GM21390 (cell line): ENCODE measurements at regions not wholly inside any gene's neighbourhood (a gene's known extent, or its start where the extent isn't known, plus 50 kb on each side); places are given as distances from the start of the nearest gene placed in this dataset.
"Not testable (repeated sequence)": the region's sequence is repeated elsewhere in the genome, so short reads cannot be mapped to it uniquely, and the experiment has no call there.

Experiments
- ATAC-seq: cut with Tn5 transposase; IDR thresholded peaks from one replicate; pipeline ENCODE4 v1.9.1; 2021; ENCODE audit not compliant: unreplicated experiment

- ATAC-seq, result no peak
These were observed 107.7 kb downstream of the SEPTIN7 start for GRCh38 chr7:35908331-35909216.

- ATAC-seq, result no peak
These were observed 109.1 kb downstream of the SEPTIN7 start for GRCh38 chr7:35909870-35910357.

- ATAC-seq, result not testable (repeated sequence)
These were observed 109.8 kb downstream of the SEPTIN7 start for GRCh38 chr7:35910621-35911020.

- ATAC-seq, result not testable (repeated sequence)
These were observed 112.5 kb downstream of the SEPTIN7 start for GRCh38 chr7:35913350-35913749.

- ATAC-seq, result not testable (repeated sequence)
These were observed 113.4 kb downstream of the SEPTIN7 start for GRCh38 chr7:35914214-35914613.

GRCh38 chr7:35915247-35915955 lies 114.5 kb downstream of the SEPTIN7 start:
- not testable (repeated sequence) for ATAC-seq

GRCh38 chr7:35918217-35918616 lies 117.4 kb downstream of the SEPTIN7 start:
- ATAC-seq, result not testable (repeated sequence)

GRCh38 chr7:35919607-35920006 lies 118.8 kb downstream of the SEPTIN7 start:
- not testable (repeated sequence) for ATAC-seq

GRCh38 chr7:35921338-35921737 lies 120.5 kb downstream of the SEPTIN7 start:
- ATAC-seq, result not testable (repeated sequence)

GRCh38 chr7:35924668-35925067 lies 123.8 kb downstream of the SEPTIN7 start:
- not testable (repeated sequence) for ATAC-seq

- not testable (repeated sequence) for ATAC-seq
These were observed 126.1 kb downstream of the SEPTIN7 start for GRCh38 chr7:35926966-35927365.

GRCh38 chr7:35931134-35931533 lies 130.3 kb downstream of the SEPTIN7 start:
- ATAC-seq, result not testable (repeated sequence)

GRCh38 chr7:35931551-35931950 lies 130.7 kb downstream of the SEPTIN7 start:
- not testable (repeated sequence) for ATAC-seq

GRCh38 chr7:35940695-35941094 lies 139.8 kb downstream of the SEPTIN7 start:
- not testable (repeated sequence) for ATAC-seq

GRCh38 chr7:35945621-35946020 lies 144.8 kb downstream of the SEPTIN7 start:
- not testable (repeated sequence) for ATAC-seq

- not testable (repeated sequence) for ATAC-seq
These were observed 154.9 kb downstream of the SEPTIN7 start for GRCh38 chr7:35955735-35956134.

GRCh38 chr7:35956988-35957387 lies 156.1 kb downstream of the SEPTIN7 start:
- not testable (repeated sequence) for ATAC-seq

- not testable (repeated sequence) for ATAC-seq
These were observed 160.4 kb downstream of the SEPTIN7 start for GRCh38 chr7:35961260-35961659.

- ATAC-seq, result not testable (repeated sequence)
These were observed 161.8 kb downstream of the SEPTIN7 start for GRCh38 chr7:35962607-35963006.

- ATAC-seq, result no peak
These were observed 166.7 kb downstream of the SEPTIN7 start for GRCh38 chr7:35967366-35968139.
